ENCODE measurements at regions not wholly inside any gene's neighbourhood (a gene's known extent, or its start where the extent isn't known, plus 50 kb on each side); places are given as distances from the start of the nearest gene placed in this dataset.

GRCh38 chr12:61369241-61369910 is 890.8 kb upstream of the USP15 start:
- no peak overlapping the region for H3K4me3 ChIP-seq (IDR thresholded peaks at IDR 0.05; ENCODE audit: insufficient read depth, low read depth, low read length)
- TF ChIP-seq, protein P1, sequence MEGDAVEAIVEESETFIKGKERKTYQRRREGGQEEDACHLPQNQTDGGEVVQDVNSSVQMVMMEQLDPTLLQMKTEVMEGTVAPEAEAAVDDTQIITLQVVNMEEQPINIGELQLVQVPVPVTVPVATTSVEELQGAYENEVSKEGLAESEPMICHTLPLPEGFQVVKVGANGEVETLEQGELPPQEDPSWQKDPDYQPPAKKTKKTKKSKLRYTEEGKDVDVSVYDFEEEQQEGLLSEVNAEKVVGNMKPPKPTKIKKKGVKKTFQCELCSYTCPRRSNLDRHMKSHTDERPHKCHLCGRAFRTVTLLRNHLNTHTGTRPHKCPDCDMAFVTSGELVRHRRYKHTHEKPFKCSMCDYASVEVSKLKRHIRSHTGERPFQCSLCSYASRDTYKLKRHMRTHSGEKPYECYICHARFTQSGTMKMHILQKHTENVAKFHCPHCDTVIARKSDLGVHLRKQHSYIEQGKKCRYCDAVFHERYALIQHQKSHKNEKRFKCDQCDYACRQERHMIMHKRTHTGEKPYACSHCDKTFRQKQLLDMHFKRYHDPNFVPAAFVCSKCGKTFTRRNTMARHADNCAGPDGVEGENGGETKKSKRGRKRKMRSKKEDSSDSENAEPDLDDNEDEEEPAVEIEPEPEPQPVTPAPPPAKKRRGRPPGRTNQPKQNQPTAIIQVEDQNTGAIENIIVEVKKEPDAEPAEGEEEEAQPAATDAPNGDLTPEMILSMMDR (conservative IDR thresholded peaks at IDR 0.05; ENCODE audit: low read depth, low read length) = no peak
- H3K27me3 ChIP-seq (ENCODE audit: insufficient read depth, low read depth) = no peaks in the 10 kb centered on the region
- no peak overlapping the region for H3K27ac ChIP-seq
- no peak overlapping the region for H3K9ac ChIP-seq
- no peak overlapping the region for H2AFZ ChIP-seq (ENCODE audit: low read depth)
- H4K20me1 ChIP-seq (ENCODE audit: insufficient read depth) = no peaks in the 10 kb centered on the region
- H3K79me2 ChIP-seq (ENCODE audit: insufficient read depth, low read depth) = no peaks in the 10 kb centered on the region
- H3K4me1 ChIP-seq (ENCODE audit: low read depth, poor library complexity, severe bottlenecking) = peaks cover 16% of the 10 kb centered on the region
- no peaks in the 10 kb centered on the region for H3K36me3 ChIP-seq (ENCODE audit: insufficient read depth)
- no peak overlapping the region for H3K4me2 ChIP-seq

DNA sequence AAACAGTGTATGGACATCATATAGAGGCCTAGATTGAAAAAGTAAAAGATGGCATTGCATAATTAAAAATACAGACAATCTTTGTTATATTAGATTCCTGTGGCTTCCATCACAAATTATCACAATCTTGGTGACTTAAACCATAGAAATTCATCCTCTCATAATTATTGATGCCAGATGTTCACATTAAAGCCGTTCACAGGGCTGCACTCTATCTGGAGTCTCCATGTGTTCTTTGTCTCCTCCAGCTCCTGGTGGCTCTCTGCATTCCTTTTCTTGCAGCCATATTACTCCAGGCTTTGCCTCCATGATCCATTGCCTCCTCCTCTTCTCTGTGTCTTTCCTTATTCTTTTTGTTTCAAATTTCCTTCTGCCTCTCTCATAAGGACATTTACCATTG is 875.7 kb upstream of the USP15 start:
- TF ChIP-seq, protein P1 (conservative IDR thresholded peaks at IDR 0.05; ENCODE audit: low read depth, low read length) = no peak
- no peaks in the 10 kb centered on the region for H3K36me3 ChIP-seq (ENCODE audit: insufficient read depth)

DNA sequence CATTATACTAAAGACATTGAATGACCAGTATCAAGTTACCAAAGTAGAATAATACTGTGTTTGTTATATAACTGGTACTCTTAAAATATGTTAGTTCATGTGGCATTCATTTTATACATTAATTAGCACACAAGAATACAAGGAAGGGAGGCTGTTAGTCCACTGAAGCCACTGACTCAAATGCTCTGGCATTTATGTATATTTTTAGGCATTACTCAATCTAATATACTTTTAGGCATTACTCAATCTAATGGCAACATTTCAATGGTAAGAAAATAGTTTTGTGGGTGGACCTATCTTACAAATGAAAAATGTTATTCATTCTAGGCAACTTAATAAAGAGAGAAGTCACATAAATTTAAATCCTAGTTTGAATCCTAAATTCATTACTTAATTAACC is 874.4 kb upstream of the USP15 start:
- H3K4me1 ChIP-seq (ENCODE audit: low read depth, poor library complexity, severe bottlenecking) = peaks cover 10% of the 10 kb centered on the region
- H2AFZ ChIP-seq (ENCODE audit: low read depth) = no peak overlapping the region
- no peaks in the 10 kb centered on the region for H4K20me1 ChIP-seq (ENCODE audit: insufficient read depth)
- no peak overlapping the region for H3K4me3 ChIP-seq (IDR thresholded peaks at IDR 0.05; ENCODE audit: insufficient read depth, low read depth, low read length)
- no peaks in the 10 kb centered on the region for H3K79me2 ChIP-seq (ENCODE audit: insufficient read depth, low read depth)
- no peaks in the 10 kb centered on the region for H3K36me3 ChIP-seq (ENCODE audit: insufficient read depth)
- H3K9ac ChIP-seq = no peak overlapping the region
- H3K27me3 ChIP-seq (ENCODE audit: insufficient read depth, low read depth) = no peaks in the 10 kb centered on the region
- H3K27ac ChIP-seq = no peak overlapping the region
- H3K4me2 ChIP-seq = no peak overlapping the region
- TF ChIP-seq, protein P1 (conservative IDR thresholded peaks at IDR 0.05; ENCODE audit: low read depth, low read length) = no peak

More for the DNA sequence above, 875.7 kb upstream of the USP15 start:
- no peak overlapping the region for H3K4me2 ChIP-seq
- no peaks in the 10 kb centered on the region for H3K27me3 ChIP-seq (ENCODE audit: insufficient read depth, low read depth)
- H3K9ac ChIP-seq = no peak overlapping the region
- H2AFZ ChIP-seq (ENCODE audit: low read depth) = no peak overlapping the region
- no peaks in the 10 kb centered on the region for H4K20me1 ChIP-seq (ENCODE audit: insufficient read depth)
- no peaks in the 10 kb centered on the region for H3K79me2 ChIP-seq (ENCODE audit: insufficient read depth, low read depth)
- H3K4me1 ChIP-seq (ENCODE audit: low read depth, poor library complexity, severe bottlenecking) = no peaks in the 10 kb centered on the region
- no peak overlapping the region for H3K27ac ChIP-seq
- no peak overlapping the region for H3K4me3 ChIP-seq (IDR thresholded peaks at IDR 0.05; ENCODE audit: insufficient read depth, low read depth, low read length)

DNA sequence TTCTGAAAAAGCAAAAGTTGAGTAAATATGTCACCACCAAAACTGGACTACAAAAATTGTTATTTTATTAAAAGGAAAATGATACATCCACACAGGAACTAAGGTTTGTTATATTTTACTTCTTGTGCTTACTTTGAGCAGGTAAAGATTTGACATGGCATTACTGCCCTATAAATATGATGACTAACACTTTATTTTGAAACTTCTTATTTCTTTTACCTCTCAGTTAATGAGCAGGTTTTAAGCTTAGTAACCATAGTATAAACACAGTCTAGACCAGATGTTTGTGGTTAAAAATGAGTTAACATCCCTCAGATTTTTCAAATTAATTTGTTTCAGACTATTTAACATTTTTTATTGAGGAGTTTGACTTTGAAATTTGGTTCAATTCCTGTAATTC is 862.5 kb upstream of the USP15 start:
- H3K27me3 ChIP-seq (ENCODE audit: insufficient read depth, low read depth) = no peaks in the 10 kb centered on the region
- TF ChIP-seq, protein P1 (conservative IDR thresholded peaks at IDR 0.05; ENCODE audit: low read depth, low read length) = no peak
- H2AFZ ChIP-seq (ENCODE audit: low read depth) = no peak overlapping the region
- peaks cover 21% of the 10 kb centered on the region for H3K4me1 ChIP-seq (ENCODE audit: low read depth, poor library complexity, severe bottlenecking)
- no peak overlapping the region for H3K4me2 ChIP-seq
- H4K20me1 ChIP-seq (ENCODE audit: insufficient read depth) = no peaks in the 10 kb centered on the region
- H3K79me2 ChIP-seq (ENCODE audit: insufficient read depth, low read depth) = no peaks in the 10 kb centered on the region
- H3K36me3 ChIP-seq (ENCODE audit: insufficient read depth) = no peaks in the 10 kb centered on the region
- H3K27ac ChIP-seq = no peak overlapping the region
- no peak overlapping the region for H3K9ac ChIP-seq
- H3K4me3 ChIP-seq (IDR thresholded peaks at IDR 0.05; ENCODE audit: insufficient read depth, low read depth, low read length) = no peak overlapping the region
